ENCODE measurements at regions not wholly inside any gene's neighbourhood (a gene's known extent, or its start where the extent isn't known, plus 50 kb on each side); places are given as distances from the start of the nearest gene placed in this dataset.

DNA sequence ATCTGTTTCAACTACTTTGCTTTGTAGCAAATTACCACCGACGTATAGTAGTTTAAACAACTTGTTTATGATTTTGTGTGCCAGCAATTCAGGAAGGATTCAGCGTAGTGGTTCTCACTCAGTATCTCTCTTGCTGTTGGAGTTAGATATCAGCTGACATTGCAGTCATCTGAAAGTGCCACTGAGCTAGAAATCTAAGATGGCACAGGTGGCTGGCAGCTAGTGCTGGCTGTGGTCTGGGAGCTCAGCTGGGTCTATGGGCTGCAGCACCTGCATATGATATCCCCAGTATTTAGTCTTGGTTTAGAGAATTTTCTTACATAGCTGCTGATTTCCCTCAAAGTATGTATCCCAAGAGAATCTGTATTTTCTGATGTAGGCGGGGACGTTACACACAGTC, 235.6 kb downstream of the SCG2 start:
- H3K27me3 ChIP-seq (replicated peaks in 1 of 4; ENCODE audit: control extremely low read depth in 1 of 4, control insufficient read depth in 3 of 4, insufficient read depth in 4 of 4, low read length in 3 of 4) = no peaks in the 10 kb centered on the region
- no peak overlapping the region for H3K9ac ChIP-seq (ENCODE audit: low read length)
- no peaks in the 10 kb centered on the region for H3K9me3 Mint-ChIP-seq (ENCODE audit: insufficient read depth)
- no peaks in the 10 kb centered on the region for H3K27me3 Mint-ChIP-seq
- DNase-seq = no peak
- no peaks in the 10 kb centered on the region for H4K20me1 ChIP-seq (ENCODE audit: control insufficient read depth, insufficient read depth, low read length, poor library complexity, severe bottlenecking)
- TF ChIP-seq EZH2 (IDR thresholded peaks at IDR 0.05; ENCODE audit: borderline replicate concordance, insufficient read depth, low read depth, low read length, poor library complexity, severe bottlenecking) = no peak
- TF ChIP-seq, protein P1, sequence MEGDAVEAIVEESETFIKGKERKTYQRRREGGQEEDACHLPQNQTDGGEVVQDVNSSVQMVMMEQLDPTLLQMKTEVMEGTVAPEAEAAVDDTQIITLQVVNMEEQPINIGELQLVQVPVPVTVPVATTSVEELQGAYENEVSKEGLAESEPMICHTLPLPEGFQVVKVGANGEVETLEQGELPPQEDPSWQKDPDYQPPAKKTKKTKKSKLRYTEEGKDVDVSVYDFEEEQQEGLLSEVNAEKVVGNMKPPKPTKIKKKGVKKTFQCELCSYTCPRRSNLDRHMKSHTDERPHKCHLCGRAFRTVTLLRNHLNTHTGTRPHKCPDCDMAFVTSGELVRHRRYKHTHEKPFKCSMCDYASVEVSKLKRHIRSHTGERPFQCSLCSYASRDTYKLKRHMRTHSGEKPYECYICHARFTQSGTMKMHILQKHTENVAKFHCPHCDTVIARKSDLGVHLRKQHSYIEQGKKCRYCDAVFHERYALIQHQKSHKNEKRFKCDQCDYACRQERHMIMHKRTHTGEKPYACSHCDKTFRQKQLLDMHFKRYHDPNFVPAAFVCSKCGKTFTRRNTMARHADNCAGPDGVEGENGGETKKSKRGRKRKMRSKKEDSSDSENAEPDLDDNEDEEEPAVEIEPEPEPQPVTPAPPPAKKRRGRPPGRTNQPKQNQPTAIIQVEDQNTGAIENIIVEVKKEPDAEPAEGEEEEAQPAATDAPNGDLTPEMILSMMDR (IDR thresholded peaks at IDR 0.05) = no peak
- no peak for ATAC-seq (ENCODE audit: low read depth)
- POLR2A ChIA-PET = no interaction called here
- no peaks in the 10 kb centered on the region for H3K4me1 Mint-ChIP-seq
- no peak overlapping the region for H2AFZ ChIP-seq (ENCODE audit: insufficient read depth, low read depth, low read length, poor library complexity, severe bottlenecking)
- H3K4me2 ChIP-seq (replicated peaks; ENCODE audit: low read depth, low read length, poor library complexity, severe bottlenecking) = no peak overlapping the region
- 83% methylated on average over 1 of the region's 5 CpGs for WGBS (ENCODE audit: insufficient coverage)
- no peaks in the 10 kb centered on the region for H3K79me2 ChIP-seq (ENCODE audit: control insufficient read depth, insufficient read depth, low read length)
- no peak overlapping the region for H3K4me3 ChIP-seq (ENCODE audit: control extremely low read depth in 1 of 5, extremely low read depth in 1 of 5, insufficient read depth in 1 of 5, low read depth in 2 of 5, low read length in 4 of 5)
- no peak overlapping the region for H3K27ac Mint-ChIP-seq
- CTCF ChIA-PET = no interaction called here
- no peaks in the 10 kb centered on the region for H3K36me3 ChIP-seq (replicated peaks in 1 of 2; ENCODE audit: control extremely low read depth in 1 of 2, control insufficient read depth in 1 of 2, extremely low read depth in 1 of 2, insufficient read depth in 2 of 2, low read length in 1 of 2)
- H3K9me3 ChIP-seq (ENCODE audit: control extremely low read depth in 1 of 3, control insufficient read depth in 2 of 3, insufficient read depth in 1 of 3, low read length in 2 of 3) = no peaks in the 10 kb centered on the region
- no peak overlapping the region for H3K27ac ChIP-seq (ENCODE audit: low read length in 2 of 2)
- intact Hi-C loops (cut with micrococcal nuclease) = no loop called here
- no peak overlapping the region for H3K4me3 Mint-ChIP-seq
- H3K4me1 ChIP-seq (ENCODE audit: control insufficient read depth in 2 of 2, insufficient read depth in 2 of 2, low read length in 2 of 2) = no peaks in the 10 kb centered on the region

DNA sequence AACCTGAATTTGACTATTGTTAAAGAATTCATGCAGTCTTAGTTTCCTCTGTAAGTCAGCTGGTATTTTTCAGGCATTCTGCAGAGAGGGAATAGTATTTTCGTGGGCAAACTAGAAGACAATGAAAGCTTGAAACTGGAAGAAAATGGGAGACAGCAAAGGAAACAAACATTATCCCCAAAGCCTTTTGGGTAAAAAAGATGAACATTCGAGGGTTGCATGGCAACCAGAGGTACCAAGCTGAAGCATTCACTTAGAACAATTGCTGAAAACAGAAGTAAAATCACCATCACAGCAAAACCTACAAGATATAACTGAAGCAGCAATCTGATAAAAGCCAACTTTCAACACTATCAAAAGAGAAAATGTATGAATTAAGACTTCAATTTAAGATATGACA, 233.7 kb downstream of the SCG2 start:
- H3K4me1 ChIP-seq (ENCODE audit: control insufficient read depth in 2 of 2, insufficient read depth in 2 of 2, low read length in 2 of 2) = no peaks in the 10 kb centered on the region
- CTCF ChIA-PET = no interaction called here
- intact Hi-C loops (cut with micrococcal nuclease) = no loop called here
- no peak overlapping the region for H3K9ac ChIP-seq (ENCODE audit: low read length)
- no peak overlapping the region for H3K27ac Mint-ChIP-seq
- POLR2A ChIA-PET = no interaction called here
- no peaks in the 10 kb centered on the region for H3K79me2 ChIP-seq (ENCODE audit: control insufficient read depth, insufficient read depth, low read length)
- no peaks in the 10 kb centered on the region for H4K20me1 ChIP-seq (ENCODE audit: control insufficient read depth, insufficient read depth, low read length, poor library complexity, severe bottlenecking)
- H3K36me3 ChIP-seq (replicated peaks in 1 of 2; ENCODE audit: control extremely low read depth in 1 of 2, control insufficient read depth in 1 of 2, extremely low read depth in 1 of 2, insufficient read depth in 2 of 2, low read length in 1 of 2) = no peaks in the 10 kb centered on the region
- no peak for ATAC-seq (ENCODE audit: low read depth)
- H3K4me2 ChIP-seq (replicated peaks; ENCODE audit: low read depth, low read length, poor library complexity, severe bottlenecking) = no peak overlapping the region
- H3K4me3 ChIP-seq (ENCODE audit: control extremely low read depth in 1 of 5, extremely low read depth in 1 of 5, insufficient read depth in 1 of 5, low read depth in 2 of 5, low read length in 4 of 5) = no peak overlapping the region
- H3K9me3 Mint-ChIP-seq (ENCODE audit: insufficient read depth) = no peaks in the 10 kb centered on the region
- H3K27me3 ChIP-seq (replicated peaks in 1 of 4; ENCODE audit: control extremely low read depth in 1 of 4, control insufficient read depth in 3 of 4, insufficient read depth in 4 of 4, low read length in 3 of 4) = no peaks in the 10 kb centered on the region
- TF ChIP-seq, protein P1 (IDR thresholded peaks at IDR 0.05) = no peak
- TF ChIP-seq EZH2 (IDR thresholded peaks at IDR 0.05; ENCODE audit: borderline replicate concordance, insufficient read depth, low read depth, low read length, poor library complexity, severe bottlenecking) = no peak
- DNase-seq = no peak
- no peak overlapping the region for H3K27ac ChIP-seq (ENCODE audit: low read length in 2 of 2)
- no peaks in the 10 kb centered on the region for H3K4me1 Mint-ChIP-seq
- 47% methylated on average over 2 of the region's 2 CpGs for WGBS (ENCODE audit: insufficient coverage)
- H2AFZ ChIP-seq (ENCODE audit: insufficient read depth, low read depth, low read length, poor library complexity, severe bottlenecking) = no peak overlapping the region
- H3K27me3 Mint-ChIP-seq = no peaks in the 10 kb centered on the region
- no peaks in the 10 kb centered on the region for H3K9me3 ChIP-seq (ENCODE audit: control extremely low read depth in 1 of 3, control insufficient read depth in 2 of 3, insufficient read depth in 1 of 3, low read length in 2 of 3)
- no peak overlapping the region for H3K4me3 Mint-ChIP-seq

Measured in B cell (primary cell).